GM10248 (cell line): ENCODE measurements at regions not wholly inside any gene's neighbourhood (a gene's known extent, or its start where the extent isn't known, plus 50 kb on each side); places are given as distances from the start of the nearest gene placed in this dataset.

Experiments used
- CTCF ChIA-PET: fragments of 300-600 bp; sonication (Branson Sonifier 250); formaldehyde crosslinking; extraction: SDS; loops from one replicate; lab custom pipeline; 2021; ENCODE audit warnings: antibody characterized with exemption; lab: Yijun Ruan, JAX
- POLR2A ChIA-PET: fragments of 350-650 bp; sonication (Branson Sonifier 250); formaldehyde crosslinking; extraction: SDS; loops from one replicate; lab custom pipeline; 2020; ENCODE audit warnings: antibody characterized with exemption; lab: Yijun Ruan, JAX
- DNase-seq: peaks from one replicate; pipeline ENCODE4 v3.0.0; 2012; ENCODE audit errors: extremely low spot score
- TF ChIP-seq, protein P1 (sequence below): IDR thresholded peaks from 2 replicates; pipeline ENCODE4 v1.5.1; 2012; ENCODE audit warnings: mild to moderate bottlenecking, low read depth; ENCODE audit errors: extremely low read depth, missing control alignments, control extremely low read depth

DNA sequence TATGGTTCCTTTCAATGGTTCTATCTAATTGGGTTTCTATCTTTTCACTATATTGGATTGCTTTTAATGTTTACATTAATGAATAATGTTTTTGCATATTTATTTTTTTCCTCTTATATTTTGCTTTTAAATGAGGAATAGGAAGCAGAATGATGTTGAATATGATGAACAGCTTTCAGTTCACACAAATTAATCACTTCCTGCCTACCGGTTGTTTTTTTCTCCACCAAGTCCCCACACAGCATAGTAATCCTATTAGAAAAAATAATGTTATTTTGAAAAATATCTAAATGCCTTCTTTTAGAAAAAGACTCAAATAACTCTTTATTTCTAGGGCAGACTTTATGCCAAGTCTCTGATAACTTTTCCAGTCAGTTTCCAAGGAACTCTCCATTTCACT, 184.9 kb upstream of the MIR17HG start:
- DNase-seq = no peak
- TF ChIP-seq, protein P1, sequence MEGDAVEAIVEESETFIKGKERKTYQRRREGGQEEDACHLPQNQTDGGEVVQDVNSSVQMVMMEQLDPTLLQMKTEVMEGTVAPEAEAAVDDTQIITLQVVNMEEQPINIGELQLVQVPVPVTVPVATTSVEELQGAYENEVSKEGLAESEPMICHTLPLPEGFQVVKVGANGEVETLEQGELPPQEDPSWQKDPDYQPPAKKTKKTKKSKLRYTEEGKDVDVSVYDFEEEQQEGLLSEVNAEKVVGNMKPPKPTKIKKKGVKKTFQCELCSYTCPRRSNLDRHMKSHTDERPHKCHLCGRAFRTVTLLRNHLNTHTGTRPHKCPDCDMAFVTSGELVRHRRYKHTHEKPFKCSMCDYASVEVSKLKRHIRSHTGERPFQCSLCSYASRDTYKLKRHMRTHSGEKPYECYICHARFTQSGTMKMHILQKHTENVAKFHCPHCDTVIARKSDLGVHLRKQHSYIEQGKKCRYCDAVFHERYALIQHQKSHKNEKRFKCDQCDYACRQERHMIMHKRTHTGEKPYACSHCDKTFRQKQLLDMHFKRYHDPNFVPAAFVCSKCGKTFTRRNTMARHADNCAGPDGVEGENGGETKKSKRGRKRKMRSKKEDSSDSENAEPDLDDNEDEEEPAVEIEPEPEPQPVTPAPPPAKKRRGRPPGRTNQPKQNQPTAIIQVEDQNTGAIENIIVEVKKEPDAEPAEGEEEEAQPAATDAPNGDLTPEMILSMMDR = no peak
- ChIA-PET POLR2A (no interaction called here), CTCF (interaction anchor here (1.0 kb wide), 1 partner anchor 85 kb away, joined by 3 read pairs; no protein-coding TSS in a partner anchor)

DNA sequence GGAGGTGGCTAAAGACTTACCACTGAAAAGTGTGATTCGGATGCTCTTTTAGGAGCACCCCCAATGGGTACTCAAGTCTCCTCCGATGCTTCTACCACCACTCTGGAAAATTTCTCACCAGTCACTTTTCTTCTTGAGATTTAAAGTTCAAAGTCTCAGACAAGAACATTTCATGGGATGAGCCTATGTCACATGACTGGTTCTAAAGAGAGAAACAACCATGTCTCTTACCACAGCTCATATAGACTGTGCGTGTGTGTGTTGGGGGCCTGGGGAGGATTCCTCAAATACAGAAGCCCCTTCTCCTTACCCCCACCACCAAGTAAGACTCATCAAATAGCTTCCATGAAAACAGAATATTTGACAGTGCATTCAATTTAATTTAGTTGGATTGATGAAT, 181.7 kb upstream of the MIR17HG start:
- POLR2A ChIA-PET = no interaction called here
- TF ChIP-seq, protein P1 = no peak
- CTCF ChIA-PET = no interaction called here
- DNase-seq = no peak

DNA sequence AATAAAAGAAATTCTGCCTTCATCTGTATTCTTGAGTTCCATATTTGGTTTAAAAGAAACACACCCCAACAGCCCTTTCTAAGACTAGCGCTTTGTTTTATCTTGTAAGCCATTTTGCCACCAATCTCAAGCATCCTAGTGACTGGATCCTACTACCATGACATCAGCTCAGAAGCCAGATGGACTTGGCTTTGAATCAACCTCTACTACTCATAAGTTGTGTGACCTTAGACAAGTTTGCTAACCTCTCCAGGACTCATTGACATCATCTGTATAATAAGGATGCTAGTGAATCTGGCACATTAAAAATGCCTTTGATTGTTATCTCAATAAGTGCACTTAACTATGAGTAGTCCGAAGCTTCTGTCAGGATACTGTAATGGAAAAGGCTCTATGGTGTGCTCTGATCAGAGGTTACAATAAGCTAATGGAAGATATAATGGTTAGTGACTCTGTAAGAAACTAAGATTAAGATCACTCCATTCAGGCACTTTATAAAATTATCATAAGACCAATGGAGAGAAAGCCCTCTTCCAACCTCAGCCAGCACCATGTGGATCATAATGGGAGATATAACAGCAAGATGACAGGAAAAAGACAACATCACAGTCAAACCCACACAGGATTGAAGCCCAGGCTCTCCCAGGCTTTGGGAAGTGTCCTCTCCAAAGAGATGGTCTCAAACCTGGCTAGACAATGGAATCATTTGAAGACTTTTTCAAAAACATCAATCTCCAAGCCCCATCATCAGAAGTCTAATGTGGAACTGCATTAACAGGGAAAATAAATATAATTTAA, 180.6 kb upstream of the MIR17HG start:
- CTCF ChIA-PET = interaction anchor here (1.6 to 2.0 kb wide), 2 partner anchors 15 to 147 kb away, joined by 3 to 5 read pairs; no protein-coding TSS in a partner anchor
- no peak for DNase-seq
- POLR2A ChIA-PET = no interaction called here

DNA sequence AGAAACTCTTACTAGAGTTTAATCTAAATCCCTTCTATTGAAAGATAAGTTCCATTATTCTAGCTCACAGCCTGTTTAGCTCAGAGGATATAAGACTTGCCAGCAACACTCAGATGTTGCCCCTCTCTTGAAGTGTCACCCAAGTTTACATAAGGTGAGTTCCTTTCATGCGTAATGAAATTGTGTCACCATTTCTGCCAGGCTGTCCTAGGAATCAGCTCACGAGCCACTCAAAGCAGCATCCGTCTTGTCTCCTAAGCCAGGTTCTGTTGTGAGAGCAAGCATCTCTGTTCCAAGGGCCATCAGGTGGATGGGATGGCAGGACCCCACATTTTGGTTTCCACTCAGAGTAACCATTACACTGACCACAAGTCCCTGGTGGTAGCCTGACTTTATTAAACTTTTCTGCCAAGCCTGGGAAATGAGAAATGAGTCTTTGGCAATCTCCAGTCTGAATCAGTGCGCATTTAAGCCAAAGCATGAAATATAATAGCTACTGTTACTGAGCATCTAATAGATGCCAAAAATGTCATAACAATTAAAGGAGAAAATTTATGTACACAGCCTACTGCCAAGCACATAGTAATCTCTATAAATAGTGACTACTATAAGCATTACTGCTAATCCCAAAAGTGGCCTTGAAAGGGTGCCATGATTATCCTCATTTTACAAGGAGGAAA, 179.6 kb upstream of the MIR17HG start:
- DNase-seq = no peak
- TF ChIP-seq, protein P1 = no peak
- ChIA-PET CTCF (interaction anchor here (1.6 to 2.0 kb wide), 2 partner anchors 14 to 148 kb away, joined by 3 to 5 read pairs; no protein-coding TSS in a partner anchor), POLR2A (no interaction called here)

More for the DNA sequence above, 180.6 kb upstream of the MIR17HG start:
- TF ChIP-seq, protein P1 = no peak

DNA sequence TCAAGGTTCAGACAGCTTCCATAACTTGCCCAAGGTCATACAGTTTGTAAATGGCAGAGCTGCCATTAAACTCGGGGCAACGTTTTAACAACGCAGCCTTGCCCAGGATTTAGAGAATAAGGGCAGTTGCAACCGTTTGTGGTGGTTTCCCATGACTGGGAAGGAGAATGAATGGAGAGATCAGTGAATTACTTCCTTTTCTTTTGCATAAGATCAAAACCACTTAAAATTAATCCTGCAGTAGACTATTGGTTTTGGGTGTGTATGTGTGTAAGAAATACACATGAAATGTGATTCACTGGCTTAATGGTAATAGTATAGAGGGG, 179.1 kb upstream of the MIR17HG start:
- TF ChIP-seq, protein P1 = no peak
- CTCF ChIA-PET = interaction anchor here (1.6 to 2.0 kb wide), 2 partner anchors 13 to 149 kb away, joined by 3 to 5 read pairs; no protein-coding TSS in a partner anchor
- no peak for DNase-seq
- POLR2A ChIA-PET = no interaction called here

DNA sequence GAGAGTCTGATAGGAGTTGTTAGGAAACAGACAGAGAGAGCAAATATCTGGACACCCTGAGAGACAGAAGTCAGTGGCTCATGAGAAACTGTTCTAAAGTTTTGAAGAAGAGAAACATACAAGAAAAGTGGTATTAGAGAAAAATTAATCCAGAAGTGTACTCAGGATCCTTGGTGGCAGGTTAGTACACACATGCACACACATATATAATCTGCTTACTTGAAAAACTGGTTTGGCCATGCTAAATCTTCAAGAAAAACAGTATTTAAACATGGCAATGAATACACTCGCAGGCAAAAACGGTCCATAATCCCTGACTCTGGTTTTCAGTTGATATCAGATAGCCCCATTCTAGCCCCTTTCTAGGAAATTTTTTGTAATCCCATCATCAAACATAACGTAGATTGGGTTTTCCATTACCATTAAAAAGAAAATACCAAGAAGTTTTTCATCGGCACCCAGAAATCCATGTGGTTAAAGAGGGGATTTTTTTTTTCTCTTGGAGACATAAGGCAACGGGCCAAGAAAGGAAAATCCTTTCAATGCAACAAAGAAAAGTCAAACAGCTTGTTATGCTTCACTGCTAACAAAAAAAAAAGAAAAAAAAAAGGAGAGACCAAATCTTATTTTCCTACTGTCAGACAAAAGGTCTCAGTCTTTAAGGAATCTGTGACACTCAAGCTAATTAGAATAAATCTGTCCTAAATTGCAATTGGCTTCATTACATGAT, 178.0 kb upstream of the MIR17HG start:
- ChIA-PET CTCF (no interaction called here), POLR2A (interaction anchor here (0.7 kb wide), 1 partner anchor 123 kb away, joined by 3 read pairs; no protein-coding TSS in a partner anchor)
- TF ChIP-seq, protein P1 = no peak
- DNase-seq = no peak
